T-cell (primary cell): ENCODE measurements at regions not wholly inside any gene's neighbourhood (a gene's known extent, or its start where the extent isn't known, plus 50 kb on each side); places are given as distances from the start of the nearest gene placed in this dataset.

Source experiments
- ATAC-seq, 4 experiments: fragments of 200-7000 bp in 3 of 4; fragments of 150-1000 bp in 1 of 4; cut with Tn5 transposase; replicated peaks in 1 of 4; 1 replicate in 3 of 4; 2 replicates in 1 of 4; pipeline ENCODE4 v1.10.0; 2021; ENCODE audit warnings: moderate library complexity in 3 of 4, mild to moderate bottlenecking in 2 of 4, moderate number of reproducible peaks in 1 of 4
- CTCF ChIA-PET, 2 donors: fragments of 300-600 bp; sonication (Branson Sonifier 250); formaldehyde crosslinking; loops; one replicate each; lab custom pipeline; 2022; ENCODE audit warnings: antibody characterized with exemption in 2 of 2; lab: Charles Lee
- POLR2A ChIA-PET, 2 donors: fragments of 300-600 bp; sonication (Branson Sonifier 250); formaldehyde crosslinking; loops; one replicate each; lab custom pipeline; 2022; ENCODE audit warnings: antibody characterized with exemption in 2 of 2; lab: Charles Lee
- DNase-seq, 35 experiments: peaks; one replicate each; pipeline versions ENCODE4 v3.0.0 to v3.0.0-alpha.2; 2013 to 2023
- H3K27ac ChIP-seq: one replicate; pipeline ENCODE4 v1.5.1; 2013; ENCODE audit warnings: low read length
- H3K27me3 ChIP-seq, 2 experiments: replicated peaks in 1 of 2; 1 replicate in 1 of 2; 2 replicates in 1 of 2; pipeline versions ENCODE4 v1.6.1 to v1.7.0; 2013; ENCODE audit warnings: low read length in 1 of 2, mixed read lengths in 1 of 2; ENCODE audit not compliant: control insufficient read depth in 2 of 2, insufficient read depth in 2 of 2; ENCODE audit errors: extremely low read depth in 1 of 2
- H3K36me3 ChIP-seq, 2 donors: 1 replicate in 1 of 2; 2 replicates in 1 of 2; pipeline versions ENCODE4 v1.6.1 to v1.7.0; 2013; ENCODE audit warnings: low read length in 1 of 2; ENCODE audit not compliant: control insufficient read depth in 2 of 2, insufficient read depth in 1 of 2; ENCODE audit errors: extremely low read depth in 1 of 2
- H3K4me1 ChIP-seq, 2 experiments: 1 replicate in 1 of 2; 2 replicates in 1 of 2; pipeline versions ENCODE4 v1.6.1 to v1.7.0; 2013; ENCODE audit warnings: low read length in 2 of 2, mixed read lengths in 1 of 2; ENCODE audit not compliant: insufficient read depth in 2 of 2, control insufficient read depth in 1 of 2; ENCODE audit errors: extremely low read depth in 1 of 2
- H3K4me3 ChIP-seq, 2 donors: 1 replicate in 1 of 2; 2 replicates in 1 of 2; pipeline versions ENCODE4 v1.5.1 to v1.7.0; 2013; ENCODE audit warnings: mild to moderate bottlenecking in 2 of 2, low read length in 1 of 2, moderate library complexity in 1 of 2; ENCODE audit not compliant: control insufficient read depth in 1 of 2; ENCODE audit errors: extremely low read depth in 1 of 2
- H3K9me3 ChIP-seq: 2 replicates; pipeline ENCODE4 v1.7.0; 2013
- H3K27ac Mint-ChIP-seq, 2 donors: one replicate each; pipeline ENCODE4 v1.8.0; 2020 to 2021; ENCODE audit warnings: mild to moderate bottlenecking in 2 of 2, mixed read lengths in 2 of 2
- H3K27me3 Mint-ChIP-seq, 2 donors: one replicate each; pipeline ENCODE4 v1.8.0; 2021 to 2022; ENCODE audit warnings: mixed read lengths in 2 of 2
- H3K36me3 Mint-ChIP-seq: one replicate; pipeline ENCODE4 v1.8.0; 2021; ENCODE audit warnings: mixed read lengths
- H3K4me1 Mint-ChIP-seq, 3 donors: one replicate each; pipeline ENCODE4 v1.8.0; 2020 to 2022; ENCODE audit warnings: mixed read lengths in 3 of 3, mild to moderate bottlenecking in 1 of 3
- H3K4me3 Mint-ChIP-seq, 3 donors: one replicate each; pipeline ENCODE4 v1.8.0; 2020 to 2022; ENCODE audit warnings: mild to moderate bottlenecking in 3 of 3, mixed read lengths in 3 of 3, moderate library complexity in 3 of 3
- H3K9me3 Mint-ChIP-seq, 3 donors: one replicate each; pipeline ENCODE4 v1.8.0; 2020 to 2022; ENCODE audit warnings: mixed read lengths in 3 of 3
- WGBS: methylation state at CpG from one replicate; pipeline ENCODE4 v1.1.5; 2013; ENCODE audit warnings: missing lambda C conversion rate; ENCODE audit not compliant: insufficient coverage; 5-methylcytosine and 5-hydroxymethylcytosine counted together

DNA sequence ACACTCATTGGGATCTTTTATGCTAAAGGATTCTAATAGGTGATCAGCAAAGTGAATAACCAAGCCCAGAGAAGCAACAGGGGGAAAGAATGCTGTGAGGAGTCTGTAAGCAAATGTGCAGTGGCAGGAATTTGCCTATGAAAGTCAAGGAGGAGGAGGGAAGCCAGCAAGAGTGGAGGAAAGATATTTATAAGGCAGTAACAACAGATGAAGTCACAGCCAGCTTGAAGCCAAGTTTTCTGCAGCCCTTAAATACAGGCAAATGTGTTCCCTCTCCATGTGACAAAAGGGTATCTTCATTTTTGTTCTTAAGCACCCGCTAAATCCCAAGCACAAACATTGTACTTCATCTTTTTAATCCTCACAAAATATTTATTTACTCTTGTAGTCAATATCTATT lies 275.0 kb upstream of the CLNK start:
- Mint-ChIP-seq H3K27ac (no peak overlapping the region), H3K4me1 (peaks cover 3 to 12% (median 6%) of the 10 kb centered on the region in 3 donors), H3K9me3 (peaks cover 0 to 7% (median 5%) of the 10 kb centered on the region in 3 donors), H3K27me3 (peaks cover 0 to 10% of the 10 kb centered on the region in 2 donors), H3K4me3 (no peak overlapping the region), H3K36me3 (no peaks in the 10 kb centered on the region)
- no peaks in the 10 kb centered on the region for H3K9me3 ChIP-seq
- ChIA-PET CTCF (no interaction called here), POLR2A (no interaction called here)
- DNase-seq (no peak), ATAC-seq (no peak)
- H3K27ac ChIP-seq = no peak overlapping the region
- H3K4me1 ChIP-seq = peaks cover 2 to 9% of the 10 kb centered on the region in 2 experiments
- no peaks in the 10 kb centered on the region for H3K36me3 ChIP-seq
- no peak overlapping the region for H3K4me3 ChIP-seq
- no CpG with 5 or more reads among the region's 1 CpG for WGBS
- no peaks in the 10 kb centered on the region for H3K27me3 ChIP-seq

DNA sequence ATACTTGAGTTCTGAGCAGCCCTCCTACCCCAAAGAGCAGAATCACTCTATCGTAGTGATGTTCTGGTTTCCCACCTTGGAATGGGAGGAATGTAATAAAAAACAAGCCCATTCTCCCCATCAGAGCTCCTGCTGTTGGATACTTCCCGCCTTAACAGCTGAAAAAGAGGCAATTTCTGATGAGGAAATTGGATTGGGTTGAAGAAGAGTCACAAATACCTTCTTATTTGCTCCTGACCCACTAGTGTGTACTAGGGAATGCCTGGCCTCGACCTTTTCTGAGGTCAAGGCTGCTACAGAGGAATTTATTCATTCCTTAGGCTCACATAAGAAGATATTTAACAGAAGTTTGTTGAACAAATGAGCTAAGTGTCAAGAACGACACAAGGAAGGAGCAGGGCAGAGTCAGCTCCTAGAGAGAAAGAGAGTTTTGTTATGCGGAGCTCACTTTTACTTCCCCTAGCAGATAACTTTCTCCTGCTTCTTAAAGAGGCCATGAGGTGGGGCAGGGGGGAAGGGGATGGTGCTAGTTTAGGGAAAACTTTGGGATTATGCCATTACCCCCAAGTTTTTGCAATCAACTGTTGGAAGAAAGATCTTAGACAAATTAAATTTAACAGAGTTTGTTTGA lies 273.8 kb upstream of the CLNK start:
- H3K9me3 Mint-ChIP-seq = peaks cover 0 to 2% (median 0%) of the 10 kb centered on the region in 3 donors
- WGBS = 60% methylated on average over 1 of the region's 5 CpGs
- H3K27me3 Mint-ChIP-seq = peaks cover 0 to 10% of the 10 kb centered on the region in 2 donors
- H3K4me1 Mint-ChIP-seq = peaks cover 4 to 17% (median 8%) of the 10 kb centered on the region in 3 donors
- Histone ChIP-seq H3K27me3 (no peaks in the 10 kb centered on the region), H3K9me3 (no peaks in the 10 kb centered on the region), H3K36me3 (no peaks in the 10 kb centered on the region), H3K4me3 (no peak overlapping the region), H3K4me1 (peaks cover 6 to 17% of the 10 kb centered on the region in 2 experiments), H3K27ac (no peak overlapping the region)
- H3K36me3 Mint-ChIP-seq = no peaks in the 10 kb centered on the region
- no peak overlapping the region for H3K27ac Mint-ChIP-seq
- H3K4me3 Mint-ChIP-seq = no peak overlapping the region
- ATAC-seq = no peak
- ChIA-PET CTCF (no interaction called here), POLR2A (interaction anchor here in 1 of 2 donors (0.5 kb wide), 1 partner anchor 354 kb away, joined by 3 read pairs; no protein-coding TSS in a partner anchor)
- DNase-seq = no peak

DNA sequence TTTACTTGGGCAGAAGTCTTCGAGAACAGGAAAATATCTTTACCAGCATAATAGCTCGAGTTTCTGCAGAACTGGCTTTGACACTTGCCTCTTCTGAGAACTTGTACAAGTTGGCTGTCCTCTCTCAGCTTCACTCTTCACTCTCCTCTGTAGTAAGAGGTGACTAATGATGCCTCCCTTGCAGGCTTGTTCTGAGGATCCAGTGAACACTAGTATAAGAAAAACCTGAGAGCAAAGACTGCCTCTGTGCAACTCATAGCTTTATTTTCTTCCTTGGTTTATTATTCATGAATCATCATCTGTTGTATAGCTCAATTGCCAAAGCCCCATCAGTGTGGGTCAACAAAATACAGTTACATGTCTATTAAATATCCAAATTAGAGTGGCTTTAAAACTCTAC lies 266.7 kb upstream of the CLNK start:
- no peaks in the 10 kb centered on the region for H3K36me3 Mint-ChIP-seq
- Histone ChIP-seq H3K27ac (no peak overlapping the region), H3K27me3 (no peaks in the 10 kb centered on the region), H3K36me3 (no peaks in the 10 kb centered on the region), H3K9me3 (no peaks in the 10 kb centered on the region), H3K4me3 (no peak overlapping the region), H3K4me1 (peaks cover 6 to 17% of the 10 kb centered on the region in 2 experiments)
- ATAC-seq (no peak), DNase-seq (no peak)
- no peaks in the 10 kb centered on the region for H3K27me3 Mint-ChIP-seq
- peaks cover 0 to 3% (median 0%) of the 10 kb centered on the region in 3 donors for H3K9me3 Mint-ChIP-seq
- ChIA-PET POLR2A (no interaction called here), CTCF (no interaction called here)
- no CpG with 5 or more reads among the region's 2 CpGs for WGBS
- no peak overlapping the region for H3K27ac Mint-ChIP-seq
- peaks cover 4 to 19% (median 8%) of the 10 kb centered on the region in 3 donors for H3K4me1 Mint-ChIP-seq
- no peak overlapping the region for H3K4me3 Mint-ChIP-seq

DNA sequence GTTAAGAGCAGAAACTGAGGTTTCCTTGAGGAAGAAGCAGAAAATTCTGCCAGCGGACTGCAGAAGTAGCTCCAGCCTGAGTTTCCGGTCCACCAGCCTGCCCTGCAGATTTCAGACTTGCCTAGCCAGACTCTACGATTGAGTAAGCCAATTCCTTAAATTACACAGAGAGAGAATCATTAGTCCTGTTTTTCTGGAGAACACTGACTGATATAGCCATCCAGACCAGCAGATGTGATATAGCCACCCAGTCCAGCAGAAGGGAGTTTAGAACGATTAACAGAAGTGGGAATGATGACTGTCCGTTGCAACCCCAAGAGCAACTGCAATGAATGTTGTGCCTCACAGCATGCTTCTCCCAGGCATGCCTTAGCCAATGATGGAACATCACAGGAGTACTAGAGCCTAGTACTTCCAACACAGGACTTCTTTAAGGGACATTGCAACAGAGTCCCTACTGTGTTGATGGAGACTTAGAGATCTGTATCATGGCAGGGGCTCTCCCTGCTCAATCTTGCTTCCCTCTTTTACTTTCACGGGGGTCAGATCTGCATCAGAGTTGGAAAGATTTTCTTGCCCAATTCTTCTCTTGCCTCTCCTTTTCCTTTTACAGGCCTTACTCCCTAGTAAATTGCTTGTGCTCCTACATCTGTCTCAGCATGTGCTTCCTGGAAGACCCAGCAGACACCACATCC lies 264.6 kb upstream of the CLNK start:
- ATAC-seq (no peak), DNase-seq (no peak)
- Mint-ChIP-seq H3K27me3 (no peaks in the 10 kb centered on the region), H3K4me1 (peaks cover 0 to 4% (median 0%) of the 10 kb centered on the region in 3 donors), H3K9me3 (peaks cover 0 to 3% (median 0%) of the 10 kb centered on the region in 3 donors), H3K27ac (no peak overlapping the region), H3K4me3 (no peak overlapping the region), H3K36me3 (no peaks in the 10 kb centered on the region)
- H3K9me3 ChIP-seq = no peaks in the 10 kb centered on the region
- H3K27ac ChIP-seq = no peak overlapping the region
- H3K27me3 ChIP-seq = no peaks in the 10 kb centered on the region
- peaks cover 0 to 4% of the 10 kb centered on the region in 2 experiments for H3K4me1 ChIP-seq
- ChIA-PET CTCF (no interaction called here), POLR2A (no interaction called here)
- no peak overlapping the region for H3K4me3 ChIP-seq
- H3K36me3 ChIP-seq = no peaks in the 10 kb centered on the region
- 89% methylated on average over 5 of the region's 6 CpGs for WGBS

DNA sequence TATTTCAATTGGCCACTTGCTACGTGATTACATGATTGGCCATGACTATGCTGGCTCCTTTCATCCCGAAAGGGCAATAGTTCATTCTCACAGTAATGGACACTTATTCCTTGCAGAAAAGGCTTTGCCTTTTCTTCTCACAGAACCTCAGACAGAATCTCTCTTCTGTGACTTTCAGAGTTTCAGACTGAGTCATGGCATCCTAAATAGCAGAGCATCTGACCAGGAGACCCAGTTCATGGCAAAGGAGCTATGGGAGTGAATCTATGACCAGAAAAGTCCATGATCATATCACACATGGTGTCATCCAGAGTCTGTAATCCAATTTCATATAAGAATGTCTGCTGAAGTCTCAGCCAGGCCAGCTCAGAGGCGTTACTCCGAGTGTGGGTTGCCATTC lies 263.3 kb upstream of the CLNK start:
- Mint-ChIP-seq H3K9me3 (peaks cover 0 to 3% (median 0%) of the 10 kb centered on the region in 3 donors), H3K4me3 (no peak overlapping the region), H3K27ac (no peak overlapping the region), H3K4me1 (no peaks in the 10 kb centered on the region), H3K27me3 (peaks cover 0 to under 1% of the 10 kb centered on the region in 2 donors), H3K36me3 (no peaks in the 10 kb centered on the region)
- ChIA-PET POLR2A (no interaction called here), CTCF (no interaction called here)
- Histone ChIP-seq H3K9me3 (no peaks in the 10 kb centered on the region), H3K36me3 (no peaks in the 10 kb centered on the region), H3K27me3 (no peaks in the 10 kb centered on the region), H3K27ac (no peak overlapping the region), H3K4me1 (no peaks in the 10 kb centered on the region), H3K4me3 (no peak overlapping the region)
- 79% methylated on average over 4 of the region's 4 CpGs for WGBS
- no peak for DNase-seq
- ATAC-seq = no peak

DNA sequence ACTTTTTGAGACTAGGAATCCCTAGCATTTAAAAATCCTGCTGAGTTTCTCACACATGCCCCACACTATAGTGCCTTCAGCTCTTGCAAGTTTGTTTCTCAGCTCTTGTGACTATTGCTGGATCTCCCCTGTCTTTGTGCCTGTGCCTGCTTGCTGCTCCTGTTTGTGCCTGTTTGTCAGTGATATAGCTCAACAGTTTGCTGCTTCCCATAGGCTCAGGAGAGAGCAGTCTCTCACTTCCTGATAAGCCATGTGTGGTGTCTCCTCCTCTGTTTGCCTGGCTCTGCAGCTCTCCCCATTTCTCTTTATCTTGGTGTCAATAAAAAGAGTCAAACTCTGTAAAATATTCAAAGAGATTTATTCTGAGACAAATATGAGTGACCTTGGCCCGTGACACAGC lies 259.8 kb upstream of the CLNK start:
- H3K4me1 Mint-ChIP-seq = no peaks in the 10 kb centered on the region
- no peaks in the 10 kb centered on the region for H3K27me3 ChIP-seq
- no peaks in the 10 kb centered on the region for H3K36me3 Mint-ChIP-seq
- DNase-seq (no peak), ATAC-seq (no peak)
- POLR2A ChIA-PET = no interaction called here
- H3K36me3 ChIP-seq = no peaks in the 10 kb centered on the region
- peaks cover 9 to 11% (median 10%) of the 10 kb centered on the region in 3 donors for H3K9me3 Mint-ChIP-seq
- H3K27ac Mint-ChIP-seq = no peak overlapping the region
- no peaks in the 10 kb centered on the region for H3K9me3 ChIP-seq
- no peak overlapping the region for H3K27ac ChIP-seq
- H3K4me1 ChIP-seq = no peaks in the 10 kb centered on the region
- H3K27me3 Mint-ChIP-seq = peaks cover 0 to 4% of the 10 kb centered on the region in 2 donors
- H3K4me3 Mint-ChIP-seq = no peak overlapping the region
- no CpG with 5 or more reads among the region's 1 CpG for WGBS
- CTCF ChIA-PET = interaction anchor here in 1 of 2 donors (0.5 kb wide), 1 partner anchor 10 kb away, joined by 3 read pairs; no protein-coding TSS in a partner anchor
- no peak overlapping the region for H3K4me3 ChIP-seq
